Suprapubic skin (tissue), 4 donors: ENCODE measurements at regions not wholly inside any gene's neighbourhood (a gene's known extent, or its start where the extent isn't known, plus 50 kb on each side); places are given as distances from the start of the nearest gene placed in this dataset.
A peak's percentile ranks its signal among the peaks of the same experiment; 100 is the strongest.

Source experiments
- DNase-seq, 2 donors: peaks; one replicate each; pipeline ENCODE4 v3.0.0-alpha.2; 2019; ENCODE audit warnings: low spot score in 2 of 2
- H3K27ac ChIP-seq: fragments of 200-600 bp; sonication (generic); one replicate; pipeline ENCODE4 v1.5.1; 2019
- H3K27me3 ChIP-seq: fragments of 200-600 bp; sonication (generic); one replicate; pipeline ENCODE4 v1.5.1; 2019
- H3K36me3 ChIP-seq: fragments of 200-600 bp; sonication (generic); one replicate; pipeline ENCODE4 v1.5.1; 2019
- H3K4me1 ChIP-seq: fragments of 200-600 bp; sonication (generic); one replicate; pipeline ENCODE4 v1.5.1; 2019
- H3K4me3 ChIP-seq: fragments of 200-600 bp; sonication (generic); one replicate; pipeline ENCODE4 v1.5.1; 2019; ENCODE audit warnings: mild to moderate bottlenecking
- H3K9me3 ChIP-seq: fragments of 200-600 bp; sonication (generic); one replicate; pipeline ENCODE4 v1.5.1; 2019
- CTCF ChIP-seq, 2 donors: fragments of 200-600 bp in 1 of 2; fragments of 450-650 bp in 1 of 2; sonication (generic) in 1 of 2; IDR thresholded peaks; one replicate each; pipeline ENCODE4 v1.5.1; 2016 to 2019; ENCODE audit warnings: antibody characterized with exemption in 2 of 2, mild to moderate bottlenecking in 1 of 2, moderate library complexity in 1 of 2
- EP300 ChIP-seq: sonication (generic); formaldehyde crosslinking; IDR thresholded peaks from one replicate; pipeline ENCODE4 v1.6.1; 2017; ENCODE audit warnings: antibody characterized with exemption
- POLR2A ChIP-seq, 2 donors: fragments of 450-650 bp; IDR thresholded peaks; one replicate each; pipeline ENCODE4 v1.6.1; 2017; ENCODE audit warnings: antibody characterized with exemption in 2 of 2, mild to moderate bottlenecking in 2 of 2, moderate library complexity in 2 of 2
- POLR2AphosphoS5 ChIP-seq, 3 donors: sonication (generic); formaldehyde crosslinking; IDR thresholded peaks; one replicate each; pipeline ENCODE4 v1.6.1; 2017; ENCODE audit warnings: antibody characterized with exemption in 3 of 3
- WGBS: methylation state at CpG from one replicate; pipeline ENCODE4 v1.1.5; 2018; 5-methylcytosine and 5-hydroxymethylcytosine counted together

- Histone ChIP-seq H3K27ac (no peak overlapping the region), H3K9me3 (no peaks in the 10 kb centered on the region), H3K36me3 (no peaks in the 10 kb centered on the region), H3K4me1 (peaks cover 10% of the 10 kb centered on the region), H3K27me3 (no peaks in the 10 kb centered on the region), H3K4me3 (peak overlapping the region; percentile 2)
- DNase-seq = no peak
- WGBS = 52% methylated on average over 13 of the region's 13 CpGs
- TF ChIP-seq POLR2A (IDR thresholded peaks at IDR 0.05) (no peak), CTCF (IDR thresholded peaks at IDR 0.05) (no peak), POLR2AphosphoS5 (IDR thresholded peaks at IDR 0.05) (no peak), EP300 (no peak)
These were observed 97.9 kb upstream of the SLC7A1 start for GRCh38 chr13:29693275-29693945.

GRCh38 chr13:29689548-29689947 lies 94.1 kb upstream of the SLC7A1 start:
- TF ChIP-seq POLR2AphosphoS5 (IDR thresholded peaks at IDR 0.05) = no peak
- TF ChIP-seq EP300 = no peak
- TF ChIP-seq POLR2A (IDR thresholded peaks at IDR 0.05) = no peak
- no peak for TF ChIP-seq CTCF (IDR thresholded peaks at IDR 0.05)
- Histone ChIP-seq H3K27ac (no peak overlapping the region), H3K36me3 (no peaks in the 10 kb centered on the region), H3K9me3 (no peaks in the 10 kb centered on the region), H3K27me3 (no peaks in the 10 kb centered on the region), H3K4me3 (no peak overlapping the region), H3K4me1 (peaks cover 10% of the 10 kb centered on the region)
- WGBS = 80% methylated on average over 3 of the region's 3 CpGs
- no peak for DNase-seq

GRCh38 chr13:29688193-29688592 lies 92.7 kb upstream of the SLC7A1 start:
- WGBS = 94% methylated on average over 3 of the region's 3 CpGs
- H3K4me1 ChIP-seq = peaks cover 3% of the 10 kb centered on the region
- no peaks in the 10 kb centered on the region for H3K27me3 ChIP-seq

GRCh38 chr13:29684441-29684840 lies 89.0 kb upstream of the SLC7A1 start:
- H3K4me1 ChIP-seq = no peaks in the 10 kb centered on the region
- H3K27me3 ChIP-seq = no peaks in the 10 kb centered on the region
- no peaks in the 10 kb centered on the region for H3K36me3 ChIP-seq
- no peak for TF ChIP-seq POLR2A (IDR thresholded peaks at IDR 0.05)
- no peak for TF ChIP-seq CTCF (IDR thresholded peaks at IDR 0.05)
- TF ChIP-seq POLR2AphosphoS5 (IDR thresholded peaks at IDR 0.05) = no peak
- no peak for TF ChIP-seq EP300
- H3K9me3 ChIP-seq = no peaks in the 10 kb centered on the region
- no peak overlapping the region for H3K4me3 ChIP-seq
- 41% methylated on average over 1 of the region's 1 CpG for WGBS
- no peak for DNase-seq
- H3K27ac ChIP-seq = no peak overlapping the region

More at GRCh38 chr13:29688193-29688592, 92.7 kb upstream of the SLC7A1 start:
- H3K36me3 ChIP-seq = no peaks in the 10 kb centered on the region
- TF ChIP-seq CTCF (IDR thresholded peaks at IDR 0.05) = no peak
- TF ChIP-seq POLR2A (IDR thresholded peaks at IDR 0.05) = no peak
- TF ChIP-seq EP300 = no peak
- TF ChIP-seq POLR2AphosphoS5 (IDR thresholded peaks at IDR 0.05) = no peak
- H3K4me3 ChIP-seq = no peak overlapping the region
- DNase-seq = no peak
- no peaks in the 10 kb centered on the region for H3K9me3 ChIP-seq
- H3K27ac ChIP-seq = no peak overlapping the region

- WGBS = 76% methylated on average over 4 of the region's 4 CpGs
- Histone ChIP-seq H3K4me1 (no peaks in the 10 kb centered on the region), H3K27ac (no peak overlapping the region), H3K4me3 (no peak overlapping the region), H3K9me3 (no peaks in the 10 kb centered on the region), H3K27me3 (no peaks in the 10 kb centered on the region), H3K36me3 (no peaks in the 10 kb centered on the region)
- TF ChIP-seq POLR2AphosphoS5 (IDR thresholded peaks at IDR 0.05) (no peak), POLR2A (IDR thresholded peaks at IDR 0.05) (no peak), CTCF (IDR thresholded peaks at IDR 0.05) (no peak), EP300 (no peak)
- no peak for DNase-seq
These were observed 87.6 kb upstream of the SLC7A1 start for GRCh38 chr13:29683041-29683440.
